GM19240 (cell line): ENCODE measurements at regions not wholly inside any gene's neighbourhood (a gene's known extent, or its start where the extent isn't known, plus 50 kb on each side); places are given as distances from the start of the nearest gene placed in this dataset.

Source experiments
- DNase-seq: peaks from one replicate; pipeline ENCODE4 v3.0.0; 2011; ENCODE audit warnings: low spot score; ENCODE audit not compliant: insufficient read length

GRCh38 chrX:114332766-114333165, 251.1 kb upstream of the HTR2C start:
- DNase-seq: no peak

- DNase-seq: no peak
Observed at GRCh38 chrX:114334473-114334982, 249.4 kb upstream of the HTR2C start.

GRCh38 chrX:114338870-114339269, 245.0 kb upstream of the HTR2C start:
- no peak for DNase-seq

GRCh38 chrX:114344756-114345349, 239.0 kb upstream of the HTR2C start:
- DNase-seq: peak; percentile 2

- no peak for DNase-seq
Observed at GRCh38 chrX:114361076-114361725, 222.7 kb upstream of the HTR2C start.

GRCh38 chrX:114363346-114363745, 220.5 kb upstream of the HTR2C start:
- no peak for DNase-seq

GRCh38 chrX:114365065-114365834, 218.6 kb upstream of the HTR2C start:
- DNase-seq: no peak

GRCh38 chrX:114372937-114373336, 210.9 kb upstream of the HTR2C start:
- no peak for DNase-seq

GRCh38 chrX:114390251-114390796, 193.6 kb upstream of the HTR2C start:
- DNase-seq: no peak
